Chondrocyte (in vitro differentiated cells): ENCODE measurements at regions not wholly inside any gene's neighbourhood (a gene's known extent, or its start where the extent isn't known, plus 50 kb on each side); places are given as distances from the start of the nearest gene placed in this dataset.

Source experiments
- DNase-seq: peaks from one replicate; pipeline ENCODE4 v3.0.0; 2021; ENCODE audit warnings: mixed read lengths, low spot score
- H3K27ac Mint-ChIP-seq: one replicate; pipeline ENCODE4 v1.8.0; 2021; ENCODE audit warnings: mild to moderate bottlenecking, moderate library complexity, mixed read lengths; ENCODE audit not compliant: unreplicated experiment
- H3K27me3 Mint-ChIP-seq: 2 replicates; pipeline ENCODE4 v1.8.0; 2021; ENCODE audit warnings: low read depth, mixed read lengths
- H3K36me3 Mint-ChIP-seq: 2 replicates; pipeline ENCODE4 v1.8.0; 2021; ENCODE audit warnings: low read depth, mixed read lengths
- H3K4me1 Mint-ChIP-seq: 2 replicates; pipeline ENCODE4 v1.8.0; 2021; ENCODE audit warnings: low read depth, mild to moderate bottlenecking, mixed read lengths
- H3K4me3 Mint-ChIP-seq: one replicate; pipeline ENCODE4 v1.8.0; 2021; ENCODE audit warnings: mild to moderate bottlenecking, moderate library complexity, mixed read lengths; ENCODE audit not compliant: unreplicated experiment
- H3K9me3 Mint-ChIP-seq: 2 replicates; pipeline ENCODE4 v1.8.0; 2021; ENCODE audit warnings: low read depth, mixed read lengths
- TF ChIP-seq, protein P1 (sequence below): fragments of 200-600 bp; sonication (generic); IDR thresholded peaks from 2 replicates; pipeline ENCODE4 v1.5.0; 2021; ENCODE audit warnings: antibody characterized with exemption, mild to moderate bottlenecking, moderate library complexity

DNA sequence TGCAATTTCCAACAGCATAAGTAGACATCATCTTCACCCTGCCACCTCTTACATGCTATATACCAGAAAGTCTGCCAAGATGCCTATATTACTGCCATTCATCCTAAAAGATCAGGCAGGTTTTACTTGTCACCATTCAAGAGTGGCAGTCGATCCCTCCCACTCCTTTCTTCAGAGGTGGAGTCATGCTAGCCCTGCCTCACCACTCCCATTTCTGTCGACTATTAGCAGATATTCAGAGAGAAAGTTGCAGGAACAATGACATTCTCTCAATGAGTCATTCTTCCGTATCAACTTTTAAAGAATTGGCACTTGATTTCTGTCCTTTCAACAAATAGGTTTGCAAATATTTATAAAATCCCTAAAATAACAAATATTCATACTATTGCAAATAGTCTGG lies 1060.1 kb downstream of the ADGRL3 start:
- Mint-ChIP-seq H3K9me3 (peaks cover 5% of the 10 kb centered on the region), H3K36me3 (no peaks in the 10 kb centered on the region), H3K4me3 (no peak overlapping the region), H3K27ac (no peak overlapping the region), H3K27me3 (no peaks in the 10 kb centered on the region), H3K4me1 (no peaks in the 10 kb centered on the region)
- TF ChIP-seq, protein P1, sequence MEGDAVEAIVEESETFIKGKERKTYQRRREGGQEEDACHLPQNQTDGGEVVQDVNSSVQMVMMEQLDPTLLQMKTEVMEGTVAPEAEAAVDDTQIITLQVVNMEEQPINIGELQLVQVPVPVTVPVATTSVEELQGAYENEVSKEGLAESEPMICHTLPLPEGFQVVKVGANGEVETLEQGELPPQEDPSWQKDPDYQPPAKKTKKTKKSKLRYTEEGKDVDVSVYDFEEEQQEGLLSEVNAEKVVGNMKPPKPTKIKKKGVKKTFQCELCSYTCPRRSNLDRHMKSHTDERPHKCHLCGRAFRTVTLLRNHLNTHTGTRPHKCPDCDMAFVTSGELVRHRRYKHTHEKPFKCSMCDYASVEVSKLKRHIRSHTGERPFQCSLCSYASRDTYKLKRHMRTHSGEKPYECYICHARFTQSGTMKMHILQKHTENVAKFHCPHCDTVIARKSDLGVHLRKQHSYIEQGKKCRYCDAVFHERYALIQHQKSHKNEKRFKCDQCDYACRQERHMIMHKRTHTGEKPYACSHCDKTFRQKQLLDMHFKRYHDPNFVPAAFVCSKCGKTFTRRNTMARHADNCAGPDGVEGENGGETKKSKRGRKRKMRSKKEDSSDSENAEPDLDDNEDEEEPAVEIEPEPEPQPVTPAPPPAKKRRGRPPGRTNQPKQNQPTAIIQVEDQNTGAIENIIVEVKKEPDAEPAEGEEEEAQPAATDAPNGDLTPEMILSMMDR, result no peak
- DNase-seq, result no peak

DNA sequence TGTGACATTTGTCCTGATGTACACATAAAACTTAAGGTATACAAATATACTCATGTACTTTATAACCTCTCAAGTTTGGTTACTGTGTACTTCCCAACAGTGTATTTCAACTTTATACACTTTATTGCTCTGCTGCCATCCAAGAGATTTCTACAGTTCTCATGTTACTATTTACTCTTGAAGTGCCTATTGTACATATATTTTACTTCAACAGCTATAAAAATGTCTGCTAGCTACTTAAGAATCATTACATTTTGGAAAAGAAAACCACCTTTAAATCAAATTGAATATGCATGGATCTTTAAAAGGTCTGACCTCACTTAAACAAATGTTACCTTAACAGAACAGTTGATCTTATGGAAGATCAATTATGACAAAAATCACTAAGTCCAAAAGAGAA lies 1056.4 kb downstream of the ADGRL3 start:
- Mint-ChIP-seq H3K36me3 (no peaks in the 10 kb centered on the region), H3K4me1 (no peaks in the 10 kb centered on the region), H3K4me3 (no peak overlapping the region), H3K27me3 (no peaks in the 10 kb centered on the region), H3K27ac (no peak overlapping the region), H3K9me3 (peaks cover 5% of the 10 kb centered on the region)
- TF ChIP-seq, protein P1, result no peak
- no peak for DNase-seq

- Mint-ChIP-seq H3K4me1 (no peaks in the 10 kb centered on the region), H3K27ac (no peak overlapping the region), H3K27me3 (no peaks in the 10 kb centered on the region), H3K4me3 (no peak overlapping the region), H3K9me3 (peaks cover 5% of the 10 kb centered on the region), H3K36me3 (no peaks in the 10 kb centered on the region)
- TF ChIP-seq, protein P1, result no peak
- DNase-seq, result no peak
Measured at GRCh38 chr4:62252728-62253127, 1052.6 kb downstream of the ADGRL3 start.

DNA sequence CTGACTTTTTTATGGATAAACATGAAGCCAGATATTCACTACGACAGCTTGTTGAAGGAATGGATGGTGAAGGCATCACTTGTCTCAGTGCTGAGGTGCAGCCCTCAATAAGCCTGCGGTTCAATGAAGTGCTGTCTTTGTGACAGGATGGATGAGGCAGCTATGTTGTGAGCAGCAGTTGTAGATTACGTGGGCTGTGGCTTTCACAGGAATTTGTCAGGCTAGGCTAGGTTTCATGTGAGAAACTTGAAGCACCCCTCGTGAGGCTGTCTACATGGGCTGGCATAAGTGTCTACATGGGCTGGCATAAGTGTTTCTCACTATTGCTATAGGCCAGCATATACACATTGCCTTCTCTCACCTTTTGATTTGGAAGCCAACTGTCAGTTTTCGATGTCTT lies 1050.0 kb downstream of the ADGRL3 start:
- Mint-ChIP-seq H3K9me3 (no peaks in the 10 kb centered on the region), H3K27me3 (no peaks in the 10 kb centered on the region)
- DNase-seq, result no peak

DNA sequence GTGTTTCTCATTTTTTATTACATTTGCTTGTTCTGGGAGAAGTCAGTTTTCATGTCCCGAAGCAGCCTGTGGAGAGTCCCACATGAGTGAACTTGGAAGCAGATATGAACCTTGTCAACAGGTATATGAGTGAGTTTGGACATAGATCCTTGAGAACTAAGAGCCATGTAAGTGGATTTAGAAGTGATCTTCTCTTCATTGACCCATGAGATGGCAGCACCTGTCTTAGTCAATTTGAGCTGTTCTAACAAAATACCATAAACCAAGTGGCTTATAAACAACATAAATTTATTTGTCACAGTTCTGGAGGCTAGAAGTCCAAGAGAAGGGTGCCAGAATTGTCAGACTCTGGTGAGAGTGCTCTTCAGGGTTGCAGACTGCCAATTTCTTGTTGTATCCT lies 1043.8 kb downstream of the ADGRL3 start:
- no peak overlapping the region for H3K4me3 Mint-ChIP-seq
- no peaks in the 10 kb centered on the region for H3K27me3 Mint-ChIP-seq
- H3K9me3 Mint-ChIP-seq, result peaks cover 10% of the 10 kb centered on the region
- peaks cover 2% of the 10 kb centered on the region for H3K36me3 Mint-ChIP-seq
- TF ChIP-seq, protein P1, result no peak
- no peak overlapping the region for H3K27ac Mint-ChIP-seq
- no peaks in the 10 kb centered on the region for H3K4me1 Mint-ChIP-seq
- no peak for DNase-seq

More for the DNA sequence above, 1050.0 kb downstream of the ADGRL3 start:
- Mint-ChIP-seq H3K36me3 (no peaks in the 10 kb centered on the region), H3K4me1 (no peaks in the 10 kb centered on the region), H3K4me3 (no peak overlapping the region), H3K27ac (no peak overlapping the region)
- TF ChIP-seq, protein P1, result no peak
